K562 (cell line): ENCODE measurements at regions not wholly inside any gene's neighbourhood (a gene's known extent, or its start where the extent isn't known, plus 50 kb on each side); places are given as distances from the start of the nearest gene placed in this dataset.

ENCODE experiments used
- ATAC-seq: fragments of 200-7000 bp; cut with Tn5 transposase; 3 replicates; pipeline ENCODE4 v1.9.1; 2020; ENCODE audit warnings: moderate library complexity
- BruUV-seq: library from RNA; stranded (reverse); fragments of 400-500 nt; replicated peaks from 2 replicates; lab custom pipeline; 2021; lab: Mats Ljungman, UMichigan
- CTCF ChIA-PET: fragments of 300-600 bp; formaldehyde crosslinking; extraction: SDS; loops from one replicate; lab custom pipeline; 2021; ENCODE audit warnings: low intra/inter-chr PET ratio; lab: Yijun Ruan, JAX
- POLR2A ChIA-PET: fragments of 300-600, 350-650 bp; sonication (Branson Sonifier 250); formaldehyde crosslinking; extraction: SDS; loops from one replicate; lab custom pipeline; 2021; ENCODE audit warnings: antibody characterized with exemption, inconsistent platforms; lab: Yijun Ruan, JAX
- DNase-seq, 4 experiments: peaks; one replicate each; pipeline versions ENCODE4 v3.0.0 to v3.0.0-alpha.2; 2011 to 2018; ENCODE audit warnings: low spot score in 3 of 4, mixed read lengths in 3 of 4; ENCODE audit errors: extremely low read depth in 1 of 4
- FAIRE-seq: peaks from 2 replicates; lab custom pipeline; 2011; peaks lifted over from hg19 to GRCh38; lab: Jason Lieb, UNC
- H2AFZ ChIP-seq: 2 replicates; pipeline ENCODE4 v1.6.0; 2011; ENCODE audit warnings: low read depth, low read length, control low read depth, inconsistent platforms
- H3K27ac ChIP-seq: fragments of 200-600 bp; 3 replicates; pipeline ENCODE4 v1.8.0; 2011; ENCODE audit warnings: low read depth, mild to moderate bottlenecking, control low read depth, inconsistent platforms, low read length, moderate library complexity, mixed read lengths; ENCODE audit errors: extremely low read depth
- H3K27me3 ChIP-seq, 2 experiments: fragments of 300-600 bp in 1 of 2; 2 replicates in 1 of 2; 3 replicates in 1 of 2; pipeline versions ENCODE4 v1.6.0 to v1.8.0; 2011; ENCODE audit warnings: inconsistent platforms in 2 of 2, low read length in 2 of 2, mild to moderate bottlenecking in 1 of 2, mixed read lengths in 1 of 2, moderate library complexity in 1 of 2; ENCODE audit not compliant: control insufficient read depth in 2 of 2, insufficient read depth in 2 of 2
- H3K36me3 ChIP-seq: fragments of 300-600 bp; 3 replicates; pipeline ENCODE4 v1.8.0; 2011; ENCODE audit warnings: mild to moderate bottlenecking, low read length, inconsistent platforms; ENCODE audit not compliant: control insufficient read depth, insufficient read depth
- H3K4me1 ChIP-seq, 2 experiments: fragments of 200-600 bp in 1 of 2; replicated peaks in 1 of 2; 2 replicates in 1 of 2; 3 replicates in 1 of 2; pipeline versions ENCODE4 v1.5.1 to v1.8.0; 2011; ENCODE audit warnings: inconsistent platforms in 2 of 2, low read length in 2 of 2, mild to moderate bottlenecking in 1 of 2, mixed read lengths in 1 of 2, moderate library complexity in 1 of 2; ENCODE audit not compliant: control insufficient read depth in 2 of 2, insufficient read depth in 2 of 2
- H3K4me2 ChIP-seq: 2 replicates; pipeline ENCODE4 v1.6.1; 2011; ENCODE audit warnings: low read length, control low read depth, inconsistent platforms, mixed read lengths; ENCODE audit not compliant: insufficient read depth
- H3K4me3 ChIP-seq: fragments of 200-600 bp; sonication (generic), shearing (Covaris generic); 2 replicates; pipeline ENCODE4 v1.5.1; 2016; ENCODE audit warnings: control low read depth, inconsistent platforms
- H3K79me2 ChIP-seq: fragments of 200-600 bp; 3 replicates; pipeline ENCODE4 v1.8.0; 2011; ENCODE audit warnings: low read length, inconsistent platforms; ENCODE audit not compliant: control insufficient read depth, insufficient read depth
- H3K9ac ChIP-seq, 2 experiments: 2 replicates each; pipeline versions ENCODE4 v1.6.0 to v1.6.1; 2011; ENCODE audit warnings: low read depth in 2 of 2, low read length in 2 of 2, control low read depth in 1 of 2, inconsistent platforms in 1 of 2, mild to moderate bottlenecking in 1 of 2, mixed read lengths in 1 of 2; ENCODE audit not compliant: insufficient read depth in 1 of 2
- H3K9me1 ChIP-seq: one replicate; pipeline ENCODE4 v1.6.0; 2011; ENCODE audit warnings: inconsistent platforms, mild to moderate bottlenecking, low read length, moderate library complexity; ENCODE audit not compliant: control insufficient read depth, insufficient read depth
- H3K9me3 ChIP-seq: replicated peaks from 2 replicates; pipeline ENCODE4 v1.5.1; 2011; ENCODE audit warnings: low read depth, low read length, inconsistent platforms; ENCODE audit not compliant: control insufficient read depth, insufficient read depth
- H4K20me1 ChIP-seq: replicated peaks from 2 replicates; pipeline ENCODE4 v1.6.1; 2011; ENCODE audit warnings: low read length, inconsistent platforms, mixed read lengths; ENCODE audit not compliant: control insufficient read depth, insufficient read depth
- GABPB2 ChIP-seq: fragments of 250-450 bp; sonication (Bioruptor Pico); conservative IDR thresholded peaks from 2 replicates; pipeline ENCODE4 v1.5.1; 2021; ENCODE audit warnings: mild to moderate bottlenecking
- HIVEP1 ChIP-seq: fragments of 250-450 bp; sonication (Bioruptor Pico); IDR thresholded peaks from 2 replicates; pipeline ENCODE4 v1.4.0; 2020; ENCODE audit warnings: mild to moderate bottlenecking
- L3MBTL2 ChIP-seq: fragments of 450-650 bp; IDR thresholded peaks from 2 replicates; pipeline ENCODE4 v1.6.1; 2016; ENCODE audit warnings: mild to moderate bottlenecking, moderate library complexity
- MAFG ChIP-seq: fragments of 450-650 bp; conservative IDR thresholded peaks from 2 replicates; pipeline ENCODE4 v1.6.1; 2016; ENCODE audit warnings: missing genetic modification characterization, missing compliant biosample characterization
- MCM7 ChIP-seq, 2 experiments: fragments of 450-650 bp; IDR thresholded peaks; 2 replicates each; pipeline ENCODE4 v1.6.1; 2016 to 2018
- NELFE ChIP-seq: IDR thresholded peaks from 2 replicates; pipeline ENCODE4 v1.6.1; 2011; ENCODE audit warnings: mild to moderate bottlenecking; ENCODE audit not compliant: insufficient read depth, insufficient read length
- NR4A1 ChIP-seq, 2 experiments: fragments of 250-450 bp in 1 of 2; fragments of 450-650 bp in 1 of 2; sonication (Bioruptor Pico) in 1 of 2; IDR thresholded peaks; 2 replicates each; pipeline versions ENCODE4 v1.4.0 to v1.6.1; 2016 to 2020; ENCODE audit warnings: mild to moderate bottlenecking in 2 of 2, missing compliant biosample characterization in 1 of 2, missing genetic modification characterization in 1 of 2, moderate library complexity in 1 of 2
- SAP30 ChIP-seq: fragments of 200-600 bp; sonication (generic); IDR thresholded peaks from 2 replicates; pipeline ENCODE4 v1.6.1; 2012; ENCODE audit warnings: borderline replicate concordance, low read depth, mild to moderate bottlenecking, moderate library complexity, low read length, control low read depth, inconsistent platforms; ENCODE audit not compliant: insufficient read depth, poor library complexity, severe bottlenecking
- U2AF1 ChIP-seq: fragments of 200-400 bp; formaldehyde crosslinking; optimal IDR thresholded peaks from 2 replicates; pipeline ENCODE3; 2017; ENCODE audit warnings: mild to moderate bottlenecking, low read depth, low read length, moderate library complexity
- ZFP30 ChIP-seq: fragments of 250-450 bp; sonication (Bioruptor Pico); IDR thresholded peaks from 2 replicates; pipeline ENCODE4 v1.8.0; 2022; ENCODE audit warnings: moderate library complexity, mild to moderate bottlenecking, inconsistent platforms, borderline replicate concordance
- ZFPM2 ChIP-seq: fragments of 250-450 bp; sonication (Bioruptor Pico); IDR thresholded peaks from 2 replicates; pipeline ENCODE4 v1.5.1; 2022; ENCODE audit warnings: mild to moderate bottlenecking
- ZNF263 ChIP-seq: sonication (generic); formaldehyde crosslinking; IDR thresholded peaks from 2 replicates; pipeline ENCODE4 v1.8.0; 2022; ENCODE audit warnings: mild to moderate bottlenecking, missing genetic modification reagents, borderline replicate concordance
- ZNF696 ChIP-seq: fragments of 250-450 bp; sonication (Bioruptor Pico); conservative IDR thresholded peaks from 2 replicates; pipeline ENCODE4 v1.4.0; 2020; ENCODE audit warnings: mild to moderate bottlenecking, moderate library complexity
- WGBS: fragments of 100-300 bp; shearing (Covaris generic); methylation state at CpG from one replicate; pipeline ENCODE4 v1.1.6; 2016; ENCODE audit warnings: low coverage, mixed read lengths; ENCODE audit not compliant: insufficient coverage; ENCODE audit errors: missing lambda C conversion rate; 5-methylcytosine and 5-hydroxymethylcytosine counted together
- in situ Hi-C: fragments of 300-500 bp; cut with MboI; formaldehyde crosslinking; loops from 4 replicates; pipeline ENCODE4 v1.15.0; 2018; ENCODE audit warnings: inconsistent platforms, mixed read lengths
- intact Hi-C: fragments of 100-400 bp; cut with micrococcal nuclease; formaldehyde crosslinking; loops from 2 replicates; pipeline ENCODE4 v1.14.2; 2022

DNA sequence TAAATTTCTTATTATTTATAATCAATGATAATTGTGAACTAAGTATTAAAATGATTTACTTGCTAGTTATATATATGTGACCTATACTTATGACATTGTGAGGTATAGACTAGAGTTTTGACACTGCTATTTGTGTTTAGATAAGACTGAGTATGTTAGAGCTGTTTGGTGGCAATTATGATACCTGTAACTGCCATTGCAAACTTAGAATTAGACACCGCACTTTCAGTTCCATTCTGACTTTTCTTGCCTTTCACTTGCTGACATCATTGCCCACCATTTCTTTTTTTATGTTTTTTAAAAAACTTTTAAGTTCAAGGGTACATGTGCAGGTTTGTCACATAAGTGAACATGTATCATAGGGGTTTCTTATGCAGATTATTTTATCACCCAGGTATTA, 214.5 kb downstream of the MBL2 start:
- Histone ChIP-seq H3K4me2 (no peak overlapping the region), H3K9ac (no peak overlapping the region), H3K79me2 (no peaks in the 10 kb centered on the region), H2AFZ (no peak overlapping the region), H3K36me3 (no peaks in the 10 kb centered on the region), H3K9me1 (no peaks in the 10 kb centered on the region), H4K20me1 (no peaks in the 10 kb centered on the region), H3K4me3 (no peak overlapping the region), H3K27me3 (no peaks in the 10 kb centered on the region), H3K9me3 (no peaks in the 10 kb centered on the region; the same call in 1 of the 2 replicates), H3K27ac (no peak overlapping the region), H3K4me1 (no peaks in the 10 kb centered on the region)
- DNase-seq (no peak), FAIRE-seq (no peak), ATAC-seq (no peak)
- in situ Hi-C loops (no loop called here), intact Hi-C loops (no loop called here)
- CTCF ChIA-PET, result no interaction called here
- TF ChIP-seq ZFPM2 (CRISPR knock-in tag) (no peak), ZNF263 (CRISPR knock-in tag) (no peak), ZNF696 (CRISPR knock-in tag) (no peak), SAP30 (no peak), L3MBTL2 (no peak), NR4A1 (CRISPR knock-in tag; IDR thresholded peaks at IDR 0.05) (no peak), NR4A1 (tag; IDR thresholded peaks at IDR 0.05) (no peak), HIVEP1 (no peak), NELFE (no peak), GABPB2 (CRISPR knock-in tag) (no peak), ZFP30 (CRISPR knock-in tag) (no peak), MCM7 (IDR thresholded peaks at IDR 0.05) (no peak), MAFG (tag) (no peak), U2AF1 (no peak)
- POLR2A ChIA-PET, result no interaction called here
- no TSS peak for BruUV-seq
- WGBS, result 0% methylated on average over 1 of the region's 1 CpG
